Islet precursor cell (in vitro differentiated cells): ENCODE measurements at regions not wholly inside any gene's neighbourhood (a gene's known extent, or its start where the extent isn't known, plus 50 kb on each side); places are given as distances from the start of the nearest gene placed in this dataset.

Experiments used
- DNase-seq: peaks from one replicate; pipeline ENCODE4 v3.0.0-alpha.2; 2018

DNA sequence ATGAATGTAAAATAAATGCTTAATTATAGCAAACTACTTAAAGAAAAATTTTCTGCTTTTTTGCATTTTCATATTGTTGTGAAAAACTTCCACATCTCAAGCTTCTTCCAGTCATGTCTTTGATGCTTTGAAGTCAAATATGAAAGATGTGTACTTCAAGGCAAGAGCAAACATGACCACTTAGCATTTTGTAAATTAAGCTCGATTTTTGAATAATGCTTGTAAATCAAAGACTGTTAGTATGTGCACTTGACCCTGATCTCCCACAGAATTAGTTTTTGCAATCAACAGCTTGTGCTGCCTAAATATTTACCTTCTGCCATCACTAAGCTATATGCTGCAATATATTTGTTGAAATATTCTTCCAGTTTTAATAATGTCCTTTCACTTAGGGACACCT, 486.1 kb upstream of the ID2 start:
- no peak for DNase-seq

- no peak for DNase-seq
These were observed 485.5 kb upstream of the ID2 start for GRCh38 chr2:8196316-8196715.

- DNase-seq = no peak
These were observed 484.8 kb upstream of the ID2 start for GRCh38 chr2:8197101-8197500.

GRCh38 chr2:8197825-8198224, 484.0 kb upstream of the ID2 start:
- no peak for DNase-seq

DNA sequence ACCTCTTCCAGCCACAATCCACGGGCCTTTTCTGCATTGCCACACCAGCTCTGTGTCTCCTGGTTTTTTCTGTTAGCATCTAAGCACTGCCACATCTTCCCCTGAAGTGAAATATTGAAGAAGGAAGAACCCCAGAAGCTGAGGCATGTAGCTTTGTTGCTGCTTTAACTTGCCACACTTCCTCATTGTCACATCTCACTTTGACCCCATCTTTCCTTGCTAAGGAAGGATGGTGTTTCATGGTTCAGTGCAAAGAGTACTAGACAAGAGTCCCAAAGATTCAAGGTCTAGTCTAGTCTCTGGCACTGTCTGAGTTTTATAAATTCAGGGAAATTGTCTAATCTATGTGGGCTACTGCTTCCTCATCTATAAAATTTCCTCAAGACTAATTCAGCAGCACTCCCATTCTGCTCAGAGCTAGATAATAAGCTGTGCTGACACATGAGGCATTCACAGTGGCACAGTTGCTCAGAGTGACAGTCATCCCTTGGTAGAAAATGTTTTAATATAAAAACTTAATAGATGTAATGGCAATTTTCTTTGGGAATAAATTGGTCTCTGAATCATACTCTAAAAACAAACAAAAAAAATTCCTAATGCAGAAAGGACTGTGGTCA, 483.0 kb upstream of the ID2 start:
- no peak for DNase-seq

DNA sequence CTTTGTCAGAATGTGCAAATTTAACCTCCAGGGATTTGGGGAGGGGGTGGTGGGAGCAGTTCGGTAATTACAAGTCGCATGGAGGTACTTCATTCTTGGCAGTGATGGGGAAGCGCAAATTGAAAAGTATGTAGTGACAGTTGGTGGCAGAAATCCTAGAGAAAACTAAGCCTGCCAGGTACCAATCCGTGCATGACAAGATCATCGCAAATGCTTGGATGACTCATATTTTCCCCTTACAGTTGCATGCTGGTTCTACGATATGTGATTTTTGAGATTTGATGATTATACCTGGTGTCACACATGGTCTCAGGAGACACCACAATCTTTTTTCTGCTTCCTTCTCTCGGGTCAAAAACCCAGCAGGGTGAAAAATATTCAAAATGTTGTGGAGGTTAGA, 479.7 kb upstream of the ID2 start:
- no peak for DNase-seq

GRCh38 chr2:8203364-8203763, 478.5 kb upstream of the ID2 start:
- no peak for DNase-seq

DNA sequence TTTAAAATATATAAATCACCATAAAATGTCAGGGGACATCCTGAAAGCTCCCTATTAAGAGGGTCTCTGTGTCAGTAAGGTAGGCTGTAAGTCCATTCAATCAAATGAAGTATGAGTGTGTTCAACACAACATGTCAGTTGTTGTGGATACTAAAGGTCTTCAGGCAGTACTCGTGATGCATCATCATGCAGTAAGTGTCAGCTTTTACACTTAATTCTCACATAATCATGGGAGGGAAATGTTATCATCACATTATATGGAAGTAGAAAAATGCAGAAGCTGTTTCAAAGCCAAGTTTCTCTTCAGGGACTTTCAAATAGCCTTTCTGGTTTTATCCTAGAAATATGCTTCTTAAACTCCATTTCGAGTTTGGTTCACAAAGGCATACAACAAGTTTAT, 477.1 kb upstream of the ID2 start:
- DNase-seq = no peak

GRCh38 chr2:8209494-8209893, 472.4 kb upstream of the ID2 start:
- DNase-seq = no peak

DNA sequence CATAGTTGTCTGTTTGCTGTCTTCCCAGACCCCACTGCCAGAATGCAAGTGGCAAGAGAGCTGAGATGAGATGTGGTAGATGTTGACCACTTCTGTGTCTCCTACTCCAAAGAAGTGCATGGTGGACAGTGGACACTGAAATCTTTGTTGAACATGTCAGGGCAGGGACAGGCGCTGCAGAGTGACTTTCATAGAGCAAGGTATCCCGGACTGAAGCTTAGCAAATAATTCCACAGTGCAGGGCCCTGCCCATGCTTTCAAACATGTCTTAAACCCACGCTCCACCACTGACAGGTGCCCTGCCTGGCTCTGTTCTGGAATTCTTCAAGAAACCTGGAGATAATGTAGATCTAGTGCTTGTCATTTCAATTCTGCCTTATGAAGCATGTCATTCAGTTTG, 470.5 kb upstream of the ID2 start:
- no peak for DNase-seq

DNA sequence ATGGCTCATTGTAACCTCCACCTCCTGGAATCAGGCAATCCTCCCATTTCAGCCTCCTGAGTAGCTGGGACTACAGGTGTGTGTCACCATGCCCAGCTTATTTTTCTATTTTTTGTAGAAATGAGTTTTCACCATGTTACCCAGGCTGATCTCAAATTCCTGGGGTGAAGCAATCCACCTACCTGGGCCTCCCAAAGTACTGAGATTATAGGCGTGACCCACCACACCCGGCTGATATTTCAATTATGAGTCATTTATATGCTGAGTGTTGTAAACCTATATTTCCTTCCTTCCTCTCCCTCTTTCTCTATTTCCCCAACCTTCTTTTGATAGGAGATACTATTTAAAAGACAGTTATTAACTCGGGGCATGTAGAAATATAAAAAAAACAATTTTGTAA, 469.6 kb upstream of the ID2 start:
- no peak for DNase-seq

DNA sequence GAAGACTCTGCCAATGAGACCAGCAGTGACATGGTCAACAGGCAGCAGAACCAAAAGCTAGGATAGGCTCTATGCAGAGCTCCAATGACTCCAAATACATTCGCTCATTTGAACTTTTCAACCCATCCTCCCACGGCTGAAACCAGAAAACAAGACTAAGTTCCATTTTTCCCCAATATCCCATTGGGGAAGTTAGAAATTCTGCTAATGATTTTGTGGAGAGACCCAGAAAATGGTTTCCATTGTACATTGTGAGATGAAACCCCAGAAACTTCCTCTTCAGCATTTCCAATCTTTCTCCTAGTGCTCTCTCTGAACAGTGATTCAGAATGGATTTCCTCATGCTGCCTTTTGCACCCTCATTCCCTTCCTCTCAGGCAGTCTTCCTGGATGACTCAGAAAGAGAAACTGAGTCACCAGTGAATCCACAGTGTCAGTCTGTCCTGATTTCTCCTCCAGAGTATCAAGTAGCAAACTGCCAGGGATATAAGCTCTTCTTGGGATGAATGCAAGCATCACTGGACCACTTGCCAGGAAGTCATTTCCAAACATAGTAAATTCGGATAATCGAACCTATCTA, 467.7 kb upstream of the ID2 start:
- DNase-seq = no peak

DNA sequence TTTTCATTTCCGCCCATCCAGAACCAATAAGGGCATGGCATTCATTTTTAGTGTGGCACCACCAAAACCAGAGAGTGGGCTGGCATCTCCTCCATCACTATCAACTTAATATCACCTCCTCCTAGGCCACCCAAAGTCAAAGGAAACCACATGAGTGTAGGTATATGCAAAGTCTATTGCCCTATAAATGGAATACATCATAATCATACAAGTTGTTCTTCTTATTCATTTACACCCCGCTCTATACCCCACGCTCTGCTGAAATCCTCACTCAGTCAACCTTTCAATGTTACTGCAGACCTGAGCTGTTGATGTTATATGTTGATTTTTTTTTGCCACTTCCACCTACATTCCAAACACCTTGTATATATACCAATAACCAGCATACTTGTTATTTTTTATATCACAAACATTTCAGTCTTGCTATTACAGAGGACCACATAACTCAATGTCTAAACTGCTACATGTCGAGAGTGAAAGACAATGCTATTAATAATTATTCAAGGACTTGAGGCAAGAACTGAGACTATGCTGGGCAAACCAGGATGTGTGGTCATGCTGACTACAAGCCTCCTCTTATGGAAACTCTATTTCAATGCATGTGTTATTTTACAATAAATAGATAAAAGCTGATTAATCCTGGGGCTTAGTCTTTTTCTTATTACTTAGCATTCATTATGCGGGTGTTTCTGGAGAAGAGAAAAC, 466.5 kb upstream of the ID2 start:
- DNase-seq = no peak

DNA sequence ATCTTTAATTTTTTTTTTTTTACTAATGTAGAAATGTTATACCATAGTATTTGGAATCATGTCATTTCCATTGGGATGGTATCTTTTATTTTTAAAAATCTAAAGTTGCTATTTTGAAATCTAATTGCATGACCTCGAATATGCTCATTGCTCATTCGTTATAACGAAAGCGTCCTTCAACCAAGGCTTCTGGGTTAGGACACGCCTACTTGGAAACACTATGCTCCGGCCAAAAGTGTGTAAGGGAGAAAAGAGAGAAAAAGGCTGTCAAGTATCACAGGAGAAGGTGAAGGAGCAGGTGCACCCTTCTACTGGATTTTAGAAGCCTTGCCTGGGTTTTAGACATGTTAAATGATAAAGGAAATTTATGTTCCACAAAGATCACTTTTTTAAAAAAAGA, 465.9 kb upstream of the ID2 start:
- DNase-seq = no peak

DNA sequence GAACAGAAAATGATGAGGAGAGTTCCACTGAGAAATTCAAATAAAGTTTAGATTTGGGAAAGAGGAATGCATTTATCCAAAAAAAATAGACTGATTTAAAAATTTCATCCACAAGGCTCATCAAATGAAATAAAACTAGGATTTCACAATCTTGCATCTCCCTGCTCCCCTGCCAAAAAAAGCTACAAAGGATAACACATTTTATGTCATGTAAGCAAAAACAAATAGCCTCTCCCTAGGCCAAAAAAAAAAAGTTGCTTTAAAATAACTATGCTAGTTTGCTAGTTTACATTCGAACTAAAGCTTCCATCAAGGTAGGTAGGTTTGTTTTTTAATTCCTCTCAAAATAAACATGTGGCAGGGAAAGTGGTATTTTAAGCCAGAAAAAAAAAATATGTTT, 465.5 kb upstream of the ID2 start:
- no peak for DNase-seq

DNA sequence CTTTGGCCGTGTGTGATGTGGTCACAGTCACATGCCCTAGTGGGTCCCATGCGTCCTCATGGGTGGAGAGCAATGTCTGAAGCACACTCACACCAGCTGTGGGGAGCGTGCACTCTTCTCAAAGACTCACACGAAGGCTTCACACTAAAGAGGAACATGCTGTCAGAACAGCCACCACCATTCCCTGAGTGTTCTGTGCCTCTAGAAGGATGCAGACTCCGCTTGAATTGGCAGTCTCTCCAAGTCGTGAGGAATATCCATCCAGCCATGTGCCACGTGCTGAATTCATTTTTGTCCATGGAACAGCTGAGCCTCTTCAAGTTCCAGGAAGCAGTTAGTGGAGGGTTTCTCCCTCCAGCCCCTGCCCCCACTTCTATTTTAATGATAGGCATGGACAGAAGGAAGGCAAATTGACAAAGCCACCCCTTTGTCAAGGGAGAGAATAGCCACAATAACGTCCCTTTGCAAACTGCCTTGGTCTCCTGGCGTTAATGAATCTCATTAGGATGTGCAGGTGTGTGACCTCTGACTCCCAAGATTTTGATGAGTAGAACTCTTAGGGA, 464.3 kb upstream of the ID2 start:
- no peak for DNase-seq

GRCh38 chr2:8219096-8219495, 462.8 kb upstream of the ID2 start:
- no peak for DNase-seq

GRCh38 chr2:8219631-8220355, 462.1 kb upstream of the ID2 start:
- DNase-seq = no peak

DNA sequence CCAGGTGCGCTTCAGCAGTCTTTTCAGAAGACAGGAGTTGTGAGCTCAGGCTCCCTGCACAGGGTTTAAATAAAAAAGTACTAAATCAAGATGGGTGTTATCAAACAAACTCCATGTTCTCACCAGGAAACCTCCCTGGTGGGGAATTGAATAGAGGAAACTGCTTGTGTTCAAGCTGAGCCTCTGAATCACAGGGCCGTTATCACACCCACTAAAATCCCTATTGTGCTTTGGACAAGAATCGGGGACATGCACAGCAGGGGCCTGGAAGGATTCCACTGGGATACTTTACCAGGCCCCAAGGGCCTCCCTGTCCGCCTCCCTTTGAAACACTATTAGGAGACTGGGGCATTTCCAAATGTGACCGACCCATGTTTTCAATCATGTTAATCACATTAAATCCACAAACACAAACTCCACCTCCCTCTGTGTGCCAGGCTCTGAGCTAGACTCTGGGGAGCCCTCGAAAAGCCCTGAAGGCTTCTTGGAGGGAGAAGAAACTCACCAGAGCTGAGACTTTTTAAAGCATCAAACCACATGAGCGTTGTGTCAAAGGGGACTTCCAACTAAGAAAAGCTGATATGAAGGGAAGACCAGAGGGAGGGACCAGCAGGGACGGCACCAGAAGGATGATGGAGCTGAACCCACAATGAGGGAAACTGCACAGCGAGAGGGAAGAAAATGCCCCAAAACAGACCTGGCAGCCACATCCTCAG, 458.7 kb upstream of the ID2 start:
- no peak for DNase-seq

GRCh38 chr2:8223695-8224346, 458.0 kb upstream of the ID2 start:
- no peak for DNase-seq

- DNase-seq = no peak
These were observed 457.3 kb upstream of the ID2 start for GRCh38 chr2:8224347-8225190.

DNA sequence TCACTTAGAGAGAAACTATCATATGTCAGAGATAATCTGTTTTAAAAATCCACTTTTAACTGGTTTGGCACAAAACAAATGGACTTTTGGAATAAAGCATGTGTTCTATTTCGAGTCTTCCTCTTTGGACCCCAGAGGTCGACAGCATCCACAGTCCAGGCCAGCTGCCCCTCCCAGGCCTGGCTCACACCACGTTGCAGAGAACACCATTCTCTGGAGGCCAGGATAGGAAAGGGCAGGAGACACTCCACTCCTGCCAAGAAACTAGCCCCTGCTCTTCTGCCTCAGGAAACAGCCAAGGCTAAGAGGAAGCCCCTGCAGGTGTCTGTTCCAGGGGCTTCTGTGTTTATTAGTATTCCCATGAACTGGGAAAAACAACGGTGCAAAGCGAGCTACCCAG, 456.6 kb upstream of the ID2 start:
- no peak for DNase-seq
